ENCODE measurements at regions not wholly inside any gene's neighbourhood (a gene's known extent, or its start where the extent isn't known, plus 50 kb on each side); places are given as distances from the start of the nearest gene placed in this dataset.

DNA sequence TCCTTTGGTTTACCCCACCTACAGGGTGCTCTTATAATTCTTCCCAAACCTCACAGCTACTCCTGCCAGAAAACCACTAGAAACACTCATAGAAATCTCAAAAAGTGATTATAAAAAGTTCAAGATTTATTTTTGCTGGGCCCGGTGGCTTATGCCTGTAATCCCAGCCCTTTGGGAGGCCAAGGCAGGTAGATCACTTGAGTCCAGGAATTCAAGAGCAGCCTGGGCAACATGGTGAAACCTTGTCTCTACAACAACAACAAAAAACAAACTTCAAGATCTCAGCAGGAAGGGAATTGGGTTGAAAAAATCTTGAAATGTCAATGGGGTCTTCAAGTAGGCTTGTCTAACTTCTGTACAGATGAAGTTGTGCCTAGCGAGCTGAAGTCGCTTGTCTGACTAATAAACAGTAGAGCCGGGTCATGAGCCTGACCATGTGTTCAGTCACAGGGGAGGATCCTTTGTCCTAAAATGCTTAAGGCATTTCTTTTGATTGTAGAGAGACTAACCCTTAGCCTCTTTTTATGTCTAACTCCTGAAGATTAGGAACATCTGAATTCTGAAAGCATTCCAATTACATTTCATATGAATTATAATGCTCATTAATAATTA is 124.6 kb downstream of the NOC3L start:
- TF ChIP-seq, protein P1, sequence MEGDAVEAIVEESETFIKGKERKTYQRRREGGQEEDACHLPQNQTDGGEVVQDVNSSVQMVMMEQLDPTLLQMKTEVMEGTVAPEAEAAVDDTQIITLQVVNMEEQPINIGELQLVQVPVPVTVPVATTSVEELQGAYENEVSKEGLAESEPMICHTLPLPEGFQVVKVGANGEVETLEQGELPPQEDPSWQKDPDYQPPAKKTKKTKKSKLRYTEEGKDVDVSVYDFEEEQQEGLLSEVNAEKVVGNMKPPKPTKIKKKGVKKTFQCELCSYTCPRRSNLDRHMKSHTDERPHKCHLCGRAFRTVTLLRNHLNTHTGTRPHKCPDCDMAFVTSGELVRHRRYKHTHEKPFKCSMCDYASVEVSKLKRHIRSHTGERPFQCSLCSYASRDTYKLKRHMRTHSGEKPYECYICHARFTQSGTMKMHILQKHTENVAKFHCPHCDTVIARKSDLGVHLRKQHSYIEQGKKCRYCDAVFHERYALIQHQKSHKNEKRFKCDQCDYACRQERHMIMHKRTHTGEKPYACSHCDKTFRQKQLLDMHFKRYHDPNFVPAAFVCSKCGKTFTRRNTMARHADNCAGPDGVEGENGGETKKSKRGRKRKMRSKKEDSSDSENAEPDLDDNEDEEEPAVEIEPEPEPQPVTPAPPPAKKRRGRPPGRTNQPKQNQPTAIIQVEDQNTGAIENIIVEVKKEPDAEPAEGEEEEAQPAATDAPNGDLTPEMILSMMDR (IDR thresholded peaks at IDR 0.05; ENCODE audit: insufficient read depth, low read length, poor library complexity, severe bottlenecking): no peak
- no peak for TF ChIP-seq EZH2phosphoT487 (conservative IDR thresholded peaks at IDR 0.05; ENCODE audit: low read length)
